Gastroesophageal sphincter (tissue), 4 donors: ENCODE measurements at regions not wholly inside any gene's neighbourhood (a gene's known extent, or its start where the extent isn't known, plus 50 kb on each side); places are given as distances from the start of the nearest gene placed in this dataset.

ENCODE experiments used
- ATAC-seq: fragments of 150-250 bp; one replicate; pipeline ENCODE4 v1.9.1; 2016; ENCODE audit warnings: mild to moderate bottlenecking, moderate library complexity
- H3K27ac ChIP-seq, 4 donors: fragments of 200-600 bp; sonication (generic) in 3 of 4; 1 replicate in 3 of 4; 2 replicates in 1 of 4; pipeline ENCODE4 v1.5.1; 2016 to 2019
- H3K27me3 ChIP-seq: fragments of 200-600 bp; sonication (generic); one replicate; pipeline ENCODE4 v1.5.1; 2019
- H3K36me3 ChIP-seq, 2 donors: fragments of 200-600 bp; sonication (generic); one replicate each; pipeline ENCODE4 v1.5.1; 2019; ENCODE audit warnings: control low read depth in 1 of 2
- H3K4me1 ChIP-seq, 3 donors: fragments of 200-600 bp; sonication (generic); 1 replicate in 2 of 3; 2 replicates in 1 of 3; pipeline ENCODE4 v1.5.1; 2016 to 2019; ENCODE audit warnings: control low read depth in 2 of 3
- H3K4me3 ChIP-seq, 2 donors: fragments of 200-600 bp; sonication (generic); one replicate each; pipeline ENCODE4 v1.5.1; 2019; ENCODE audit warnings: mild to moderate bottlenecking in 1 of 2, moderate library complexity in 1 of 2
- H3K9me3 ChIP-seq, 3 donors: fragments of 200-600 bp; sonication (generic); one replicate each; pipeline ENCODE4 v1.5.1; 2017 to 2019; ENCODE audit warnings: control low read depth in 2 of 3
- CTCF ChIP-seq, 4 experiments: fragments of 200-600 bp in 2 of 4; fragments of 450-650 bp in 2 of 4; sonication (generic) in 1 of 4; IDR thresholded peaks; one replicate each; pipeline ENCODE4 v1.5.1; 2017 to 2019; ENCODE audit warnings: antibody characterized with exemption in 4 of 4, mild to moderate bottlenecking in 2 of 4, moderate library complexity in 2 of 4
- EP300 ChIP-seq: sonication (generic); formaldehyde crosslinking; IDR thresholded peaks from one replicate; pipeline ENCODE4 v1.6.1; 2017; ENCODE audit warnings: antibody characterized with exemption, mild to moderate bottlenecking
- POLR2A ChIP-seq, 2 donors: fragments of 450-650 bp; IDR thresholded peaks; one replicate each; pipeline ENCODE4 v1.6.1; 2017; ENCODE audit warnings: antibody characterized with exemption in 2 of 2, mild to moderate bottlenecking in 2 of 2, moderate library complexity in 1 of 2
- POLR2AphosphoS5 ChIP-seq: sonication (generic); formaldehyde crosslinking; IDR thresholded peaks from one replicate; pipeline ENCODE4 v1.6.1; 2017; ENCODE audit warnings: antibody characterized with exemption
- WGBS, 2 donors: methylation state at CpG; one replicate each; pipeline ENCODE4 v1.1.5; 2018; ENCODE audit warnings: low coverage in 1 of 2; 5-methylcytosine and 5-hydroxymethylcytosine counted together

GRCh38 chr11:111166598-111166997 lies 78.9 kb upstream of the POU2AF2 start:
- TF ChIP-seq CTCF (IDR thresholded peaks at IDR 0.05) = no peak
- no peak for TF ChIP-seq EP300
- TF ChIP-seq POLR2A (IDR thresholded peaks at IDR 0.05) = no peak
- TF ChIP-seq POLR2AphosphoS5 = no peak
- no peak for ATAC-seq
- 80 to 93% methylated on average over 3 of the region's 3 CpGs for WGBS, 2 donors

DNA sequence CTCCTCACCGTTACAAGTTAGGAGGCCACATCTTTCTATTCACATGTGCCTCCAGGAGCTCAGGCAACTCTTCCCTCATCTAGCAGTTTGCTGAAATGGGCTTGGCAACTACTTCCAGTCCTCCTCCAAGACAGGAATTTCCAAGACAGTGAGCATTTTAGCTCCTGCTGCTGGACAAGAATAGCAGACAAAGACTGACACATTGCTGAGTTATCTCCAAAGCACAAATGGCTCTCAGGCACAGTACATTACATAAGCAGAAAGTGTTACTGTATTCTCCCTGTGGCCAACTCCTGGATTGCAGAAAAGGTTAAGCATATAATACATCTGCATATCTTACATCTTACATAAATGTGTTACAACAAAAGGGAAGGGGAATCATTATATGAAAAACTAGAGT lies 83.2 kb upstream of the POU2AF2 start:
- peaks cover 0 to 5% (median 0%) of the 10 kb centered on the region in 3 donors for H3K4me1 ChIP-seq
- no peak for ATAC-seq
- 20% methylated on average over 1 of the region's 1 CpG; no CpG with 5 or more reads in 1 of the 2 donors for WGBS, 2 donors
- H3K27me3 ChIP-seq = no peaks in the 10 kb centered on the region
- TF ChIP-seq POLR2A (IDR thresholded peaks at IDR 0.05) = no peak
- no peak for TF ChIP-seq EP300
- no peak for TF ChIP-seq CTCF (IDR thresholded peaks at IDR 0.05)
- no peak for TF ChIP-seq POLR2AphosphoS5
- H3K27ac ChIP-seq = no peak overlapping the region
- H3K4me3 ChIP-seq = no peak overlapping the region
- no peaks in the 10 kb centered on the region for H3K36me3 ChIP-seq
- H3K9me3 ChIP-seq = no peaks in the 10 kb centered on the region

More at GRCh38 chr11:111166598-111166997, 78.9 kb upstream of the POU2AF2 start:
- H3K4me3 ChIP-seq = no peak overlapping the region
- H3K27me3 ChIP-seq = no peaks in the 10 kb centered on the region
- no peaks in the 10 kb centered on the region for H3K36me3 ChIP-seq
- H3K9me3 ChIP-seq = no peaks in the 10 kb centered on the region
- H3K27ac ChIP-seq = no peak overlapping the region
- H3K4me1 ChIP-seq = peaks cover 0 to 5% (median 0%) of the 10 kb centered on the region in 3 donors

GRCh38 chr11:111157571-111157970 lies 88.0 kb upstream of the POU2AF2 start:
- Histone ChIP-seq H3K27ac (no peak overlapping the region), H3K36me3 (no peaks in the 10 kb centered on the region), H3K4me3 (no peak overlapping the region), H3K27me3 (no peaks in the 10 kb centered on the region), H3K9me3 (peaks cover 0 to 3% (median 0%) of the 10 kb centered on the region in 3 donors), H3K4me1 (peaks cover 0 to 5% (median 0%) of the 10 kb centered on the region in 3 donors)
- ATAC-seq = no peak
- 91 to 95% methylated on average over 4 to 10 of the region's 11 CpGs for WGBS, 2 donors
- TF ChIP-seq POLR2A (IDR thresholded peaks at IDR 0.05) = no peak
- TF ChIP-seq CTCF (IDR thresholded peaks at IDR 0.05) = no peak
- TF ChIP-seq POLR2AphosphoS5 = no peak
- no peak for TF ChIP-seq EP300

DNA sequence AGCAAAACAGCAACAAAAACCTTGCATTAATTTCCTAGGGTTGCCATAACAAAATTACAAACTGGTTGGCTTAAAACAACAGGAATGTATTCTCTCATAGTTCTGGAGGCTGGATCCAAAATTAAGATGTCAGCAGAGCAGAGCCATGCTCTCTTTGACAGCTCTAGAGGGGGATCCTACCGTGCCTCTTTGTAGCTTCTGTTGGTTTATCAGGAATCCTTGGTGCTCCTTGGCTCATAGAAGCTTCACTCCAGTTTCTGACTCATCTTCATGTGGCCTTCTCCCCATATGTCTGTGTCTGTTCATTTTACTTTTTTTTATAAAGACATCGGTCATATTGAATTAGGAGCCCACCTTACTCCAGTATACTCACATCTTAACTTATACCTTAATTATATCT lies 90.5 kb upstream of the POU2AF2 start:
- 62 to 79% methylated on average over 2 of the region's 2 CpGs for WGBS, 2 donors
- TF ChIP-seq POLR2AphosphoS5 (no peak), POLR2A (IDR thresholded peaks at IDR 0.05) (no peak), CTCF (IDR thresholded peaks at IDR 0.05) (no peak), EP300 (no peak)
- no peaks in the 10 kb centered on the region for H3K4me1 ChIP-seq
- no peaks in the 10 kb centered on the region for H3K36me3 ChIP-seq
- no peak overlapping the region for H3K4me3 ChIP-seq
- H3K27me3 ChIP-seq = no peaks in the 10 kb centered on the region
- no peak for ATAC-seq
- no peak overlapping the region for H3K27ac ChIP-seq
- peaks cover 0 to 3% (median 0%) of the 10 kb centered on the region in 3 donors for H3K9me3 ChIP-seq

GRCh38 chr11:111153194-111153593 lies 92.3 kb upstream of the POU2AF2 start:
- H3K36me3 ChIP-seq = no peaks in the 10 kb centered on the region
- WGBS, 2 donors = 85% methylated on average over 2 of the region's 2 CpGs; no CpG with 5 or more reads in 1 of the 2 donors
- no peaks in the 10 kb centered on the region for H3K4me1 ChIP-seq
- no peak for ATAC-seq
- H3K9me3 ChIP-seq = peaks cover 0 to 3% (median 0%) of the 10 kb centered on the region in 3 donors
- TF ChIP-seq POLR2AphosphoS5 = no peak
- H3K4me3 ChIP-seq = no peak overlapping the region
- no peak overlapping the region for H3K27ac ChIP-seq
- H3K27me3 ChIP-seq = no peaks in the 10 kb centered on the region
